ENCODE measurements at regions not wholly inside any gene's neighbourhood (a gene's known extent, or its start where the extent isn't known, plus 50 kb on each side); places are given as distances from the start of the nearest gene placed in this dataset.

- DNase-seq: no peak
Observed at GRCh38 chr5:98587166-98587565, 186.3 kb upstream of the RGMB start.

DNA sequence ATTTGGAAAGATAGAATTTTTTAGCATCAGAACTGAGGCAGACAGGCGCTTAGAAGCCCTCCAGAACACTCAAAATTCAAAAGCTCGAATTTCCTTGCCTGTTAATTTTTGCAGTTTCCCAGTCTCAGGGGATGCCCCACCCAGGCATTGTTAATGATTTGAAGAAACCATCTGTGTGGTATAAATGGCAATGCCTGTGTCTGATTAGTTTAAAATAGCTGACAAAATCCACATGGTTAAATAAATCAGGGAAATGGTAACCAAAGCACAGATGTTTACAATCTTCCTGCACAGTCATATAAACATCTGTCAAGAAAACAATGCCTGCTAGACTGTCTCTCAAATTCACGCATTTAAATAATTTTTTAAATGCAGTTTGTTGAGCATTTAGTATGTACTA, 185.2 kb upstream of the RGMB start:
- no peak for DNase-seq

DNA sequence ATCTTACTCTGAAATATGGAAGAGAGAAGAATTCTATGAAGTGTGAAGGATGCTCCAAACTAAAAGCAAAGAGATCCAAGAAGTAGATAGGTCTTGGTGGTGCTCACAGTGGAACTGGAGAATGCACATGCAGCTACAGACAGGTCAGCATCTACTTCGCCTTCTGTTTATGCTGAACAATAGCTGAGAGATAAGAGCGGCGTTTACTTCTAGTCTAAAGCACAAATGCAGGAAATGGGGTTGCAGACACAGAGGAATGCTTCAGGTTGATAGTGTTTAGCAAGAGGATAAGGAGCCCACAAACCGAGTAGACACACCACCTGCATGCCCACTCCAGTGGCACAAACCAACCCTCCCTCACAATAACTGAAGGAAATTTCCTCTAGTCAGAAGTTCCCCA, 180.0 kb upstream of the RGMB start:
- DNase-seq: no peak

DNA sequence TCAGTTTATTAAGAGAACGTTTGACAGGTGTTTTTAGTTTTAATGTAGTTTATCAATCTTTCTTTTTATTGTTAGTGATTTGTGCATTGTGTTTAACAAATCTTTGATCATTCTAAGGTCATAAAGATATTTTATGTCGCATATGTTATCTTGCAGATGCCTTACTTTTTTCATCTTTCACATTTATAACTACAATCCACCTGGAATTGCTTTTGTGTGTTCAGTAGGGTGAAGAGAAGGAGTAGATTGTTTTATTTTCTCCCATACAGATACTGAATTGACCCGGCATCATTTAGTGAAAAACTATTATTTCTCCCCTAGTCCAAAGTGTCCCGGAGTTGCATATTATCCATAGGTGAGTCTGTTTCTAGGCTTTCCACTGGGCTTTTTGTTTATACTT, 179.4 kb upstream of the RGMB start:
- no peak for DNase-seq

- no peak for DNase-seq
Observed at GRCh38 chr5:98599016-98599415, 174.4 kb upstream of the RGMB start.

DNA sequence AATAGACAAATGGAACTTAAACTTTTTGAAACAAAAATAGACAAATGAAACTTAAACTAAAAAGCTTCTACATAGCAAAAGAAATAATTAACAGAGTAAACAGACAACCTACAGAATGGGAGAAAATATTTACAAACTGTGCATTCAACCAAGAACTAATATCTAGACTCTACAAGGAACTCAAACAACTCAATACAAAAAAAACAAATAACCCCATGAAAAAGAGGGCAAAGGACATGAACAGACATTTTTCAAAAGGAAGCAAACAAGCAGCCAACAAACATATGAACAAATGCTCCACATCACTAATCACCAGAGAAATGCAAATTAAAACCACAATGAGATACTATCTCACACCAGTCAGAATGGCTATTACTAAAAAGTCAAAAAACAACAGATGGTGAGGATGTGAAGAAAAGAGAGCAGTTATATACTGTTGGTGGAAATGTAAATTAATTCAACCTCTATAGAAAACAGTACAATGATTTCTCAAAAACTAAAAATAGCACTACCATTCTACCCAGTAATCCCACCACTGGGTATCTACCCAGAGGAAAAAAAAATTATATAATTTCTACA, 170.8 kb upstream of the RGMB start:
- DNase-seq: no peak

- DNase-seq: no peak
Observed at GRCh38 chr5:98603456-98603855, 170.0 kb upstream of the RGMB start.

DNA sequence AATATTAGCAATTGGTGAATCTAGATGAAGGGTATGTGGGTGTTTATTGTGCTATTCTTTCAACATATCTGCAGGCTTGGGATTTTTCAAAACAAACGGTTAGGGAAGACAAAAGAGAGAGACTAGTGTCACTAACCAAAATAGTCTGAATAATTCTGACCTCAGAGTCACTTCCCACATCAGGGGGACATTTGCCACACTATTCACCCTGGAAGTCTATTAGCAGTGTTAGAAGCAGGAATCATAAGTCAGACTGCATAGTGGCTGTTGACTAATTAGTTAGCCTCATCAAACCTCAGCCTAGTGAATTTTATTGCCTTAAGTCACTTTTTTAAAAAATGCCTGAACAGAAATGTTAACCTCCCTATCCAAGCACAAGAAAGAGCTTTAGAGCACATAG, 169.2 kb upstream of the RGMB start:
- no peak for DNase-seq

DNA sequence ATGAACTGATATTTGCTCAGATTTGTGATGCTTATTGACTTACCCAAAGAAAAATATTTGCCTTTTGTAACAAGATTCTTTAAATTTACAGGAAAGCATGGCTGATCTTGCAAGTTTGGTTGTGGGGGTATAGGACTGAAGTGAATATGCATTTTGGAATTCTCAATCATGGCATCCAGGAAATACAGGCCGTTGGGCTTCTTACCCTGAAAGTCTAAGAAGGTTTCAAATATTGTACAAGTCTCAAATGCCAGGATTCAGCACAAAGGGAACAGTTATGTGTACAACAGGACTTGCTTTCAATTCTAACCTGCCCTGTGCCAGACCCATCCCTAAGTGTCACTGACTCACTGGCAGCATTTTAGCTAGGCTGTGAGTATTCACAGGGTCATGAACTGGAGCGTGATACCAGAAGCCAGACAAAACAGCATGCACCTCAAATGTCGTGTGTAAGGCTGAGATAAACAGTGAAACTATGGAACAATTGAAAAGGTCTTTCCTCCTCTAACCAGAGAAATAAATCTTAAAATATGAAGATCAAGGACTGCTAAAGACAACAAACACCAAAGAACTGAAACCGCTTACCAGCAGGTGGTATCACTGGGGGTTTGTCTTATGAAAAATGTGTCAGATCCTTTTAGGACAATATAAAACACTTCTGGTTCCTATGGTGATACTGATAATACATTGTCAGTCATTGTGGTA, 168.6 kb upstream of the RGMB start:
- no peak for DNase-seq

DNA sequence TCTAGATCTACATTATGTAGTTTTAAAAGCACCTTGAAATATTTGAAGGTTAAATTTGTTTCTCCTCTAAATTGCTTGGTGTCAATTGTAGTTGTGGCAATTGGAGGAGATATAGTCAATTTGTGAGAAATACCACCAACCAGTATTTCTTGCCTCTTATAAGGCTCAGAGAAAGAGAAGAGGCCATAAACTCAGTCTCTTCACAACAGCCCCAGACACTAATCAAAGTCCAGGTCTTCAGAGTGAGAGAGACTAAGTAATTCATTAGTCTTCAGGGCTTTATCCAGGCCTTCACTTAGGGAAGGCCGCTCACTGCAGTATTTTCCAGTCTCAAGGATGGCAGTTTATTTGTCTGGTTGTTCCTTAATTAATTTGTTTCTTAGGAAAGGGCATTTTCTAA, 168.0 kb upstream of the RGMB start:
- DNase-seq: no peak

DNA sequence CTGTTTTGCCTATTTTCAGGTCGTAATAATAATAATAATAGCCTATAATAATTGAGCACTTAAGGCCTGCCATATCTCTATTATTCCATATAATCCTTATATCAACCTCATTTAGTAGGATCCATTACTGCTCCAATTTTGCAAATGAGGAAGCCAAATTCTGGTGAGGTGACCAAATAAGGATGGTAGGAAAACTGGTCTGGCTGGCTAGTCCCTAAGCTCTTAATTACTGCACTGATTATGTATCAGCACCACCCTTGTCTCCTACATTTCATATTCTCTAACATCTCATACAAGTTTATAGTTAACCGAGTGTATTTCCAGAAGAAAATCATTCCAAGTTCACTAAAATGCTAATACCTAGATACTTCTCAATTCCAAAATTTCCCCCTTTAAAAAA, 166.5 kb upstream of the RGMB start:
- DNase-seq: no peak

GRCh38 chr5:98608052-98608451, 165.4 kb upstream of the RGMB start:
- no peak for DNase-seq

GRCh38 chr5:98614341-98614740, 159.1 kb upstream of the RGMB start:
- no peak for DNase-seq

GRCh38 chr5:98621821-98622220, 151.6 kb upstream of the RGMB start:
- no peak for DNase-seq

GRCh38 chr5:98624145-98624880, 149.2 kb upstream of the RGMB start:
- DNase-seq: no peak

GRCh38 chr5:98627121-98627520, 146.3 kb upstream of the RGMB start:
- no peak for DNase-seq

GRCh38 chr5:98630621-98631020, 142.8 kb upstream of the RGMB start:
- no peak for DNase-seq

DNA sequence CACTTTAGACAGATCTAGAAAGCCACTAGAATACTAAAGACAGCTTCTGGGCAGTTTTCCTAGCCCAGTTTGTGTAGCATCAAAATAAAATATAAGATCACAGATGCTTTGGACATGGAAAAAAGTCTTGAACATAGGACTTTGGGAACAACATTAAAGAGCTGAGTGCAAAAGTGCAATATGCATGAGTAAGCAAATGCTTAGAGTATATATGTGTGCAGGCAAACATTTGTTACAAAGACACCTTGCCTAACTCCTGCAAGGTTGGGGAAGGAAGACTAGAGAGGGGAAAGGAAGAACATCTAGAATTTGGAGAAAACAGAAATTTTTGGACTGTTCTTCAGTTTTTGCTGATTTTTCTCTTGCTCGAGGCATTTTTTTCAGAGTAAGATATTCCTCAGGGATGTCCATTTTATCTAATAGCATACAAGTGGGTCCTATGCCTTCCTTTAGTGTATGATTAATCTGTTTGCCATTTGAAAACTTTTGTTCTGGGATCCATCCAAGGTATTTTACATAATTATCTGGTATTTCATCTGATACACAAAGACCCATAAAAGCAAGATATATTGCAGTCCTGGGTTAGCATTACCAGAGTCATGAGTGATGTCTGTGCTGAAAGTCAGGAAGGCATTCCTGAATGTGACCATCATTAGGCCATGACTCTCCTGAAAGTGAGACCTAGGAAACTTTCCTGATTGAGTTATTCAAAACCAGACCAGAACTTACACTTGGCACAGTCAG, 142.0 kb upstream of the RGMB start:
- DNase-seq: no peak

GRCh38 chr5:98635656-98636055, 137.8 kb upstream of the RGMB start:
- no peak for DNase-seq

DNA sequence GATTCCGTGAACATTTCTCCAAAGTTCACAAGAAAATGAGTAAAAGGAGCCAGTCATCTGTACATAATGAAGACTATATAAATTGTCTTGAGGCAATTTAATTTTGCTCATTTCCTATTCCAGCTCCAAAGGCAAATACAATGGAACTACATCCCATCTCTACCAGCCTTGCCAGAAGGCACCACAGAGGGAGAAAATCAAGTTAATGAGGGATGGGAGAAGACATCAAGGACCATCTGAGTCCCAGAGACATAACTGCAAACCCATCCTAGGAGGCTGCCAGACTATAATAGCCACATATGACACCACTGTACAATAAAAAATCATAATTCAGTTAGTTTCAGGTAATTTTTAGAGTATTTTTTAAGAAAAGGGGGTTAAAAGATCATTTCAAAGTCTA, 136.3 kb upstream of the RGMB start:
- no peak for DNase-seq

- DNase-seq: no peak
Observed at GRCh38 chr5:98637557-98637956, 135.9 kb upstream of the RGMB start.

GRCh38 chr5:98638111-98638510, 135.4 kb upstream of the RGMB start:
- DNase-seq: no peak

DNA sequence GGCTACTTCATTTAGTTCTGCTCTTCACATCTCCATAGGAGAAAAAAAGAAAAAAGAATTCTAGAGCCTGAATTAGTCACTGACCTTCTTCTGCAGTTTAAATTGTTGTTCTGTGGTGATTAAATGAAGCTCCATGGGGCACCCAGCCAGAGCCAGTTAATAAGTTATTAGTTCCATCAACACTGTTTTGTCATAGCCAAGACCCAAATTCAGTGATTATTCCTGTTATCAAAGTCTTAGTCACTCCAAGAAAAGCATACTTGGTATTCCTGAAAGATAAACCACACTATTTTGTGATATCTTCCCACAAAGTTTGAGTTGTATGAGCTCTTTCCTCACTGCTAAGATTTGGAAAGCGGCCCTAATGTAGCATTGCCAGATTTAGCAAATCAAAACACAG, 134.8 kb upstream of the RGMB start:
- no peak for DNase-seq

DNA sequence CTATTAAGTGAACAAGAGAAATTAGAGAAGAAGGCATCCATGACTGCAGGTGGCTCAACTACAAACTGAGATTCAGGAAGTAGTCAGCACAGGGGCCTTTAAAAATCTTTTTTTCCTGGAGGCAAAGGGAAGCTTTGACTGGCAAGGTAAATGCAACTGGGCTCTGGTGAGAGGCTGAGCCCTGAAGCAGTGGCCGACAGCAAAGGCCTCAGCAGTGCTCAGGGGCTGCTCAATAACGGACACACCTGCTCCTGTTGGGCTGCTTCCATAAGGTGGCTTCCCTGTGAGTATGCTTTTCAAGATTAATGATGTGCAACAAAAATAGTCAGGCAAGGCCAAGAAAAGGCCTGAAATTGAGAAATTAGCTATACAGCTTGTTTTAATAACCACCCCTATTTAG, 134.2 kb upstream of the RGMB start:
- DNase-seq: no peak

Measured in stimulated activated CD4-positive, alpha-beta T cell treated with anti-CD3 and anti-CD28 coated beads, Interleukin-4, amount 100 ng/mL, for 24 hours (primary cell).